ENCODE measurements at regions not wholly inside any gene's neighbourhood (a gene's known extent, or its start where the extent isn't known, plus 50 kb on each side); places are given as distances from the start of the nearest gene placed in this dataset.

- no peak overlapping the region for H3K27ac Mint-ChIP-seq
These were observed 198.7 kb upstream of the NDST3 start for GRCh38 chr4:117835566-117835965.

GRCh38 chr4:117844594-117844993 lies 189.7 kb upstream of the NDST3 start:
- Mint-ChIP-seq H3K4me1 (no peaks in the 10 kb centered on the region), H3K27ac (no peak overlapping the region), H3K9me3 (peaks cover 8 to 9% of the 10 kb centered on the region in 2 donors), H3K36me3 (no peaks in the 10 kb centered on the region), H3K4me3 (no peak overlapping the region), H3K27me3 (ENCODE audit: low read depth in 2 of 2) (no peaks in the 10 kb centered on the region)
- ATAC-seq: no peak
- no peak for TF ChIP-seq CTCF (IDR thresholded peaks at IDR 0.05)
- Histone ChIP-seq H3K36me3 (ENCODE audit: control insufficient read depth, insufficient read depth, low read length) (no peaks in the 10 kb centered on the region), H3K4me3 (ENCODE audit: low read length) (no peak overlapping the region), H3K27me3 (ENCODE audit: control insufficient read depth, insufficient read depth, low read length) (no peaks in the 10 kb centered on the region), H3K9me3 (ENCODE audit: control insufficient read depth, insufficient read depth, low read length) (peaks cover 10% of the 10 kb centered on the region), H3K4me1 (ENCODE audit: control insufficient read depth, insufficient read depth, low read length) (no peaks in the 10 kb centered on the region), H3K27ac (ENCODE audit: low read length) (no peak overlapping the region)
- WGBS (ENCODE audit: insufficient coverage): 92% methylated on average over 1 of the region's 1 CpG
- no peak for DNase-seq
- intact Hi-C loops (cut with micrococcal nuclease): no loop called here

More at GRCh38 chr4:117835566-117835965, 198.7 kb upstream of the NDST3 start:
- H3K4me3 Mint-ChIP-seq: no peak overlapping the region
- no peak for DNase-seq
- H3K36me3 Mint-ChIP-seq: no peaks in the 10 kb centered on the region
- 95% methylated on average over 10 of the region's 10 CpGs for WGBS (ENCODE audit: insufficient coverage)
- H3K27me3 Mint-ChIP-seq (ENCODE audit: low read depth in 2 of 2): no peaks in the 10 kb centered on the region
- H3K4me1 Mint-ChIP-seq: no peaks in the 10 kb centered on the region
- peaks cover 12% of the 10 kb centered on the region in 2 donors for H3K9me3 Mint-ChIP-seq
- H3K4me3 ChIP-seq (ENCODE audit: low read length): no peak overlapping the region
- no peaks in the 10 kb centered on the region for H3K36me3 ChIP-seq (ENCODE audit: control insufficient read depth, insufficient read depth, low read length)
- intact Hi-C loops (cut with micrococcal nuclease): no loop called here
- no peaks in the 10 kb centered on the region for H3K27me3 ChIP-seq (ENCODE audit: control insufficient read depth, insufficient read depth, low read length)
- TF ChIP-seq CTCF (IDR thresholded peaks at IDR 0.05): no peak
- no peak overlapping the region for H3K27ac ChIP-seq (ENCODE audit: low read length)
- H3K9me3 ChIP-seq (ENCODE audit: control insufficient read depth, insufficient read depth, low read length): peaks cover 3% of the 10 kb centered on the region
- no peaks in the 10 kb centered on the region for H3K4me1 ChIP-seq (ENCODE audit: control insufficient read depth, insufficient read depth, low read length)
- ATAC-seq: no peak

GRCh38 chr4:117845270-117845669 lies 189.0 kb upstream of the NDST3 start:
- H3K36me3 ChIP-seq (ENCODE audit: control insufficient read depth, insufficient read depth, low read length): no peaks in the 10 kb centered on the region
- H3K9me3 ChIP-seq (ENCODE audit: control insufficient read depth, insufficient read depth, low read length): peaks cover 16% of the 10 kb centered on the region
- Mint-ChIP-seq H3K36me3 (no peaks in the 10 kb centered on the region), H3K27me3 (ENCODE audit: low read depth in 2 of 2) (no peaks in the 10 kb centered on the region), H3K9me3 (peaks cover 6 to 10% of the 10 kb centered on the region in 2 donors), H3K4me3 (no peak overlapping the region), H3K27ac (no peak overlapping the region), H3K4me1 (no peaks in the 10 kb centered on the region)
- intact Hi-C loops (cut with micrococcal nuclease): no loop called here
- DNase-seq: no peak
- no peak overlapping the region for H3K27ac ChIP-seq (ENCODE audit: low read length)
- no peak overlapping the region for H3K4me3 ChIP-seq (ENCODE audit: low read length)
- ATAC-seq: no peak
- WGBS (ENCODE audit: insufficient coverage): 75% methylated on average over 1 of the region's 1 CpG
- no peaks in the 10 kb centered on the region for H3K27me3 ChIP-seq (ENCODE audit: control insufficient read depth, insufficient read depth, low read length)
- H3K4me1 ChIP-seq (ENCODE audit: control insufficient read depth, insufficient read depth, low read length): no peaks in the 10 kb centered on the region
- no peak for TF ChIP-seq CTCF (IDR thresholded peaks at IDR 0.05)

- Histone ChIP-seq H3K4me3 (ENCODE audit: low read length) (no peak overlapping the region), H3K27me3 (ENCODE audit: control insufficient read depth, insufficient read depth, low read length) (no peaks in the 10 kb centered on the region), H3K4me1 (ENCODE audit: control insufficient read depth, insufficient read depth, low read length) (no peaks in the 10 kb centered on the region), H3K27ac (ENCODE audit: low read length) (no peak overlapping the region), H3K36me3 (ENCODE audit: control insufficient read depth, insufficient read depth, low read length) (no peaks in the 10 kb centered on the region), H3K9me3 (ENCODE audit: control insufficient read depth, insufficient read depth, low read length) (peaks cover 16% of the 10 kb centered on the region)
- Mint-ChIP-seq H3K4me1 (no peaks in the 10 kb centered on the region), H3K27ac (no peak overlapping the region), H3K36me3 (no peaks in the 10 kb centered on the region), H3K4me3 (no peak overlapping the region), H3K27me3 (ENCODE audit: low read depth in 2 of 2) (no peaks in the 10 kb centered on the region), H3K9me3 (peaks cover 5 to 15% of the 10 kb centered on the region in 2 donors)
- DNase-seq: no peak
- WGBS (ENCODE audit: insufficient coverage): 74% methylated on average over 2 of the region's 4 CpGs
- TF ChIP-seq CTCF (IDR thresholded peaks at IDR 0.05): no peak
- ATAC-seq: no peak
- intact Hi-C loops (cut with micrococcal nuclease): no loop called here
These were observed 186.4 kb upstream of the NDST3 start for GRCh38 chr4:117847849-117848248.

All from natural killer cell (primary cell).